ENCODE measurements at regions not wholly inside any gene's neighbourhood (a gene's known extent, or its start where the extent isn't known, plus 50 kb on each side); places are given as distances from the start of the nearest gene placed in this dataset.

DNA sequence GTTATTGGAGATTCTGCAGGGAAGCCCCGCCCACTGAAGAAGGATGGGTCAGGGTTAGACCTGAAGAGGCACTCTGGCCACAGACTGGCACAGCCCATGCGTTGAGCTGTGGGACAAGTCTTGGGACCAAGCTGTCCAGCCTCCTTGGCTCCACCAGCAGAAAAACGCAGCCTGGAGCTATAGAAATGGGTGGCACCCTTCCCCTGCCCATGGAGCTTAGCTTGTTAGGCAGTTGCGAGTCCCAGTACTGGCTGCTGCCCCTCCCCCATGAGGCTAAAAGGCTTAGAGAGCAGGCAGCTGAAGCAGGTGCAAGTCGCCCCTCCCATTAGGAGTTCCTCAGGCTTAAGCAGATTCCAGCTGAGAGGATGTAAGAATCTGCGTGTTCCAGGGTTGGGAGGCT, 1124.0 kb upstream of the TMEM132C start:
- no peak overlapping the region for H3K4me3 ChIP-seq
- DNase-seq (no peak), ATAC-seq (no peak)
- intact Hi-C loops (cut with DNase I): no loop called here
- no peaks in the 10 kb centered on the region for H3K36me3 ChIP-seq
- no peak for TF ChIP-seq POLR2A (IDR thresholded peaks at IDR 0.05)
- TF ChIP-seq, protein P1, sequence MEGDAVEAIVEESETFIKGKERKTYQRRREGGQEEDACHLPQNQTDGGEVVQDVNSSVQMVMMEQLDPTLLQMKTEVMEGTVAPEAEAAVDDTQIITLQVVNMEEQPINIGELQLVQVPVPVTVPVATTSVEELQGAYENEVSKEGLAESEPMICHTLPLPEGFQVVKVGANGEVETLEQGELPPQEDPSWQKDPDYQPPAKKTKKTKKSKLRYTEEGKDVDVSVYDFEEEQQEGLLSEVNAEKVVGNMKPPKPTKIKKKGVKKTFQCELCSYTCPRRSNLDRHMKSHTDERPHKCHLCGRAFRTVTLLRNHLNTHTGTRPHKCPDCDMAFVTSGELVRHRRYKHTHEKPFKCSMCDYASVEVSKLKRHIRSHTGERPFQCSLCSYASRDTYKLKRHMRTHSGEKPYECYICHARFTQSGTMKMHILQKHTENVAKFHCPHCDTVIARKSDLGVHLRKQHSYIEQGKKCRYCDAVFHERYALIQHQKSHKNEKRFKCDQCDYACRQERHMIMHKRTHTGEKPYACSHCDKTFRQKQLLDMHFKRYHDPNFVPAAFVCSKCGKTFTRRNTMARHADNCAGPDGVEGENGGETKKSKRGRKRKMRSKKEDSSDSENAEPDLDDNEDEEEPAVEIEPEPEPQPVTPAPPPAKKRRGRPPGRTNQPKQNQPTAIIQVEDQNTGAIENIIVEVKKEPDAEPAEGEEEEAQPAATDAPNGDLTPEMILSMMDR (IDR thresholded peaks at IDR 0.05): no peak
- no peaks in the 10 kb centered on the region for H3K4me1 ChIP-seq
- no peak overlapping the region for H3K27ac ChIP-seq
- no peaks in the 10 kb centered on the region for H3K9me3 ChIP-seq
- no CpG with 5 or more reads among the region's 6 CpGs for WGBS (ENCODE audit: insufficient coverage, low coverage, low lambda C conversion rate, missing lambda C conversion rate)
- no peaks in the 10 kb centered on the region for H3K27me3 ChIP-seq

DNA sequence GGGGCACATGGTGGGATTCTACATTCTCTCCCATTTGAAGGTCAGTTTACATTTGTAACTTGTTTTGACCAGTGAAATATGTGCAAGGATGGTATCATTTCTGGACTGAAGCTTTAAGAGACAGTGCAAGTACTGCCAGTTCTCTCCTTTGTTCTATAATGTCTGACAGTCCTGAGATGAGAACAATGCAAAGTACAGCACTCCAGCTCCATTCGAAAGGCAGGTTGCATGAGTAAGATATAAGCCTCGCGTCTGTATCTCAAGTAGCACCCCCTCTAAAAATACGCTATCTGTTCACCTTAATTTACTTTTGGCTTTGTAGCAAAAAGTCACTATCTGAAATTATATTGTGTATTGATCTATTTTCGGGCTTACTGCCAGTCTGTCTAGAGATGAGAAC, 1122.2 kb upstream of the TMEM132C start:
- TF ChIP-seq, protein P1 (IDR thresholded peaks at IDR 0.05): no peak
- TF ChIP-seq POLR2A (IDR thresholded peaks at IDR 0.05): no peak
- WGBS (ENCODE audit: insufficient coverage, low coverage, low lambda C conversion rate, missing lambda C conversion rate): 66% methylated on average over 5 of the region's 5 CpGs
- H3K4me3 ChIP-seq: no peak overlapping the region
- ATAC-seq (no peak), DNase-seq (no peak)
- intact Hi-C loops (cut with DNase I): no loop called here
- no peaks in the 10 kb centered on the region for H3K36me3 ChIP-seq
- no peaks in the 10 kb centered on the region for H3K27me3 ChIP-seq
- H3K27ac ChIP-seq: no peak overlapping the region
- H3K9me3 ChIP-seq: no peaks in the 10 kb centered on the region
- no peaks in the 10 kb centered on the region for H3K4me1 ChIP-seq

DNA sequence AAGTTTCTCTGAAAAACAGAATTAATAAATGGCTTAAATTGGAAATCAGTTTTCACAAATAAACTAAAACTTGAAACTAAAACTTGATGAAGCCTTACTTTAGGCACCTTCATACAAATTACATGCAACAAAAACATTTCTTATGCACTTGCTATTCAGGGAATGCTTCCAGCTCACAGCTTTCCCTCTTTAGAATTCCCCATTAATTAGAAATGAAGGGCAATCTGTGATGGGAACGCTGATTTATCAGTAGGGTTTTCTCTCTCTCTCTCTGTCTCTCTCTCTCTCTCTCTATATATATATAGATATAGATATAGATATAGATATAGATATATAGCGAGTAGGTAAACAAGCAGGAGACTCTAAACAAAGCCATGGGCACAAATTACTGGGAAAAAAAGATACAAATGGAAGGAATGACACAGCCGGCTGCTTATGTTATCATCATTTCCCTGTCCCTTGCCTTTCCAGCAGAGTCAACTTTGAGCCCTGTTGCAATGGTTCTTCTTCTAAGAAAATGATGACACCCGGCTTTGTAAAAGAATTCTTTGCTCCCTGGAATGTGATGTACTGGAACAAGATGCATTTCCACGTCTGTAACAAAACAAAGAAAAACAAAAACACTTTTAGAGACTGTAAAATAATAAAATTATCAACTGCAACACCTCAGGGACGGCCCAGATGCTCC, 1121.6 kb upstream of the TMEM132C start:
- TF ChIP-seq POLR2A (IDR thresholded peaks at IDR 0.05): no peak
- TF ChIP-seq, protein P1 (IDR thresholded peaks at IDR 0.05): no peak
- Histone ChIP-seq H3K9me3 (no peaks in the 10 kb centered on the region), H3K27me3 (no peaks in the 10 kb centered on the region), H3K27ac (no peak overlapping the region), H3K4me3 (peak overlapping the region; percentile 49 to 68 (median 57)), H3K4me1 (no peaks in the 10 kb centered on the region), H3K36me3 (no peaks in the 10 kb centered on the region)
- 37% methylated on average over 6 of the region's 6 CpGs for WGBS (ENCODE audit: insufficient coverage, low coverage, low lambda C conversion rate, missing lambda C conversion rate)
- intact Hi-C loops (cut with DNase I): no loop called here
- no peak for DNase-seq
- ATAC-seq: peak in 3 of 4 donors; percentile 34 to 35 (median 35)

DNA sequence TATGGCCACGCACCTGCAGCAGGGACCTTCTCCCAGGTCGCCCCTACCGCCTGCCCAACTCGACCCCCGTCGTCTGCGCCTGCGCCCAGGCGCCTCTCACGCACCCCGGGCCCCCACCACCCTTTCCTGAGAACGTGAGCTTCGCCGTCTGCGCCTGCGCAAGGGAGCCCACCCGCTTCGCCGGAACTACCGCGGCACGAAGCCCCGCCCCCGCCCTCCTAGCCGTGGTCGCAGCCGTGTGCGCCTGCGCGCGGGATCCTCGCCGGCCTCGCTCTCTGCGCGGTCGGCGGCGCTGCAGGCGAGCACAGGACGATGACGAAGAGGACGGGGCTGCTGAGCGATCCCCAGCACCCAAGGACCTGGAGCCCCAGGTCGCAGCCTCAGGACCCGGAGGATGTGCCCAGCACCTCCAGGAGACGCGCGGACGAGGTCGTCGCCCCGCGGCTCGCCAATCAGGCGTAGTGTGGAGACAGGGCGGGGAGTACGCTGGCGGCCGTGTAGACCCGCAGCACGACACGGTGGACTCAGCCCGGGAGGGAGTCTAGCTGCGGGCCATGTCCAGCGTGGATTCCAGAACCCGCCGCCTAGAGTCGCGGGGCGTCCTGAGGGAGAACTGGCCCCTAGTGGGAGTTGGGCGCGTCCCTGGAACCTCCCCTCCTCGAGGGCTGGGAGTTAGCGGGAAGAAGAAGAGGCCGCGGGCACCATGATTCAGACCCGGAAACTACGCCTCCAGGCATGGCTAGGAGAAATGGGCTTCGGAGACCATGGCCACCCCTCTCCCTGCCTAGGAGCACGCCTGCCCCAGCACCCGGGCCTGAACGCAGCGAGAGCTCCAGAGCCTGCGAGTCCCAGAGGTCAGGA, 1120.8 kb upstream of the TMEM132C start:
- Histone ChIP-seq H3K27ac (peak overlapping the region in 2 of 3 donors; percentile 47 to 51), H3K4me1 (no peaks in the 10 kb centered on the region), H3K36me3 (no peaks in the 10 kb centered on the region), H3K4me3 (peak overlapping the region; percentile 49 to 68 (median 57)), H3K9me3 (no peaks in the 10 kb centered on the region), H3K27me3 (no peaks in the 10 kb centered on the region)
- peak; percentile 82 to 97 (median 94) for ATAC-seq
- TF ChIP-seq, protein P1 (IDR thresholded peaks at IDR 0.05): peak in 1 of 4 donors; percentile 12
- TF ChIP-seq POLR2A (IDR thresholded peaks at IDR 0.05): peak; percentile 23
- intact Hi-C loops (cut with DNase I): no loop called here
- WGBS (ENCODE audit: insufficient coverage, low coverage, low lambda C conversion rate, missing lambda C conversion rate): 11% methylated on average over 5 of the region's 85 CpGs
- peak; percentile 57 to 83 (median 75) for DNase-seq
